HFFc6 (cell line): ENCODE measurements at regions not wholly inside any gene's neighbourhood (a gene's known extent, or its start where the extent isn't known, plus 50 kb on each side); places are given as distances from the start of the nearest gene placed in this dataset.

ENCODE experiments used
- DNase-seq: peaks from one replicate; pipeline ENCODE4 v3.0.0-alpha.2; 2018
- H3K27ac Mint-ChIP-seq: 2 replicates; pipeline ENCODE4 v1.8.0; 2020; ENCODE audit warnings: mild to moderate bottlenecking, mixed read lengths
- H3K27me3 Mint-ChIP-seq: 2 replicates; pipeline ENCODE4 v1.8.0; 2021; ENCODE audit warnings: mild to moderate bottlenecking, moderate library complexity, mixed read lengths; ENCODE audit not compliant: insufficient read depth
- H3K36me3 Mint-ChIP-seq: 2 replicates; pipeline ENCODE4 v1.8.0; 2021; ENCODE audit warnings: low read depth, mixed read lengths
- H3K4me1 Mint-ChIP-seq: 2 replicates; pipeline ENCODE4 v1.8.0; 2020; ENCODE audit warnings: low read depth, mixed read lengths
- H3K4me3 Mint-ChIP-seq: 2 replicates; pipeline ENCODE4 v1.8.0; 2020; ENCODE audit warnings: mild to moderate bottlenecking, moderate library complexity, mixed read lengths
- H3K9me3 Mint-ChIP-seq: 2 replicates; pipeline ENCODE4 v1.8.0; 2020; ENCODE audit warnings: mild to moderate bottlenecking, mixed read lengths
- TF ChIP-seq, protein P1 (sequence below): fragments of 200-600 bp; sonication (generic); IDR thresholded peaks from 2 replicates; pipeline ENCODE4 v1.5.0; 2021; ENCODE audit warnings: antibody characterized with exemption, mild to moderate bottlenecking

DNA sequence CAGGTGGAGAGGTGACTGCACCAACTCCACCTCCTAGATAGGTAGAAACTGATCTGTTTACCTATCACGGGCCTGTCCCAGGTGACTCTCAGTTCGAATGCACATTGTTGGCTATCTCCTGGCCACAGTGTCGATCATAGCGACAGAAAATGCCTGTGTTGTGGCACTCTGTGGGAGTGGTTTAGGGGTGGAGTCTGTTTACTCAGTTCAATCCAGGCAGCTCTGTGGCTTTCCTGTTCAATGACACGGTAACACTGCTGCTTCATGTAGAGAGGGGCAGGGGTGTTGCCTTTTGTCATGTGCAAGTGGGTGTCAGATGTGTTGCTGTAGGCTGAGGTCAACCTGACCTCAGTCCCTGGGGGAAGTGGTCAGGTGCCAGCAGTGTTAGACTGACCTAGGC, 1602.4 kb downstream of the TECRL start:
- H3K27me3 Mint-ChIP-seq = no peaks in the 10 kb centered on the region; the same call in 1 of the 2 replicates
- no peaks in the 10 kb centered on the region for H3K4me1 Mint-ChIP-seq
- H3K36me3 Mint-ChIP-seq = no peaks in the 10 kb centered on the region; the same call in 1 of the 2 replicates
- H3K27ac Mint-ChIP-seq = no peak overlapping the region
- TF ChIP-seq, protein P1, sequence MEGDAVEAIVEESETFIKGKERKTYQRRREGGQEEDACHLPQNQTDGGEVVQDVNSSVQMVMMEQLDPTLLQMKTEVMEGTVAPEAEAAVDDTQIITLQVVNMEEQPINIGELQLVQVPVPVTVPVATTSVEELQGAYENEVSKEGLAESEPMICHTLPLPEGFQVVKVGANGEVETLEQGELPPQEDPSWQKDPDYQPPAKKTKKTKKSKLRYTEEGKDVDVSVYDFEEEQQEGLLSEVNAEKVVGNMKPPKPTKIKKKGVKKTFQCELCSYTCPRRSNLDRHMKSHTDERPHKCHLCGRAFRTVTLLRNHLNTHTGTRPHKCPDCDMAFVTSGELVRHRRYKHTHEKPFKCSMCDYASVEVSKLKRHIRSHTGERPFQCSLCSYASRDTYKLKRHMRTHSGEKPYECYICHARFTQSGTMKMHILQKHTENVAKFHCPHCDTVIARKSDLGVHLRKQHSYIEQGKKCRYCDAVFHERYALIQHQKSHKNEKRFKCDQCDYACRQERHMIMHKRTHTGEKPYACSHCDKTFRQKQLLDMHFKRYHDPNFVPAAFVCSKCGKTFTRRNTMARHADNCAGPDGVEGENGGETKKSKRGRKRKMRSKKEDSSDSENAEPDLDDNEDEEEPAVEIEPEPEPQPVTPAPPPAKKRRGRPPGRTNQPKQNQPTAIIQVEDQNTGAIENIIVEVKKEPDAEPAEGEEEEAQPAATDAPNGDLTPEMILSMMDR = no peak
- DNase-seq = no peak
- peaks cover 45% of the 10 kb centered on the region for H3K9me3 Mint-ChIP-seq
- H3K4me3 Mint-ChIP-seq = no peak overlapping the region

DNA sequence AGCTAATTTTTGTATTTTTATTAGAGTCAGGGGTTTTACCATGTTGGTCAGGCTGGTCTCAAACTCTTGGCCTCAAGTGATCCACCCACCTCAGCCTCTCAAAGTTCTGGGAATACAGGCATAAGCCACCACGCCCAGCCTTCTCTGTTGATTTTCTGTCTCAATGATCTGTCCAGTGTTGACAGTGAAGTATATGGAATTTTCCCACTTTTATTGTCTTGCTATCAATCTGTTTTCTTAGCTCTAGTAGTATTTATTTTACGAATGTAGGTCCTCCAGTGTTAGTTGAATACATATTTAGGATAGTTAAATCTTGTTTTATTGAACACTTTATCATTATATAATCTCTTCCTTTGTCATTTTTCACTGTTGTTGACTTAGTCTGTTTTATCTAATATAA, 1603.9 kb downstream of the ADGRL3 start:
- Mint-ChIP-seq H3K9me3 (peaks cover 49% of the 10 kb centered on the region), H3K4me1 (no peaks in the 10 kb centered on the region), H3K27me3 (no peaks in the 10 kb centered on the region; the same call in 1 of the 2 replicates), H3K36me3 (no peaks in the 10 kb centered on the region; the same call in 1 of the 2 replicates), H3K27ac (no peak overlapping the region), H3K4me3 (no peak overlapping the region)
- TF ChIP-seq, protein P1 = no peak
- no peak for DNase-seq

DNA sequence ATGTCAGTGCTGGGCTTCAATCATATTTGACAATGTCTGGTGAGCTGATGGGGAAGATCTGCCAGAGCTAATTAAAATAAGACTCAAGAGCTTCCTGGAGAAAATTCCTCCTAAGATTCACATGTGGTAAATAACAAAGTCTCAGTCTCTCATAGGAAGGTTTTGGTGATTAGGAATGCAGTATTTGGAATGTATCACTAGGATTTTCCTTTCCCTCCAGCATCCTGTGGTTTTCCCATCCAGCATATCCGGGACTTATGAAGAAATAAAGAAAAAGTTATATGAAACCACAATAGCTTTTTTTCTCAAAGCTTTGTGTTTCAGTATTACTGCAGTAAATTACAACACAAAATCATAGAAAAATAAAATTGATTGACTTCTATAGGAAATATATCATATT, 1597.1 kb downstream of the ADGRL3 start:
- DNase-seq = no peak
- no peak overlapping the region for H3K27ac Mint-ChIP-seq
- peaks cover 8% of the 10 kb centered on the region for H3K9me3 Mint-ChIP-seq
- H3K4me3 Mint-ChIP-seq = no peak overlapping the region
- H3K27me3 Mint-ChIP-seq = no peaks in the 10 kb centered on the region
- no peaks in the 10 kb centered on the region for H3K36me3 Mint-ChIP-seq
- TF ChIP-seq, protein P1 = no peak
- H3K4me1 Mint-ChIP-seq = no peaks in the 10 kb centered on the region

DNA sequence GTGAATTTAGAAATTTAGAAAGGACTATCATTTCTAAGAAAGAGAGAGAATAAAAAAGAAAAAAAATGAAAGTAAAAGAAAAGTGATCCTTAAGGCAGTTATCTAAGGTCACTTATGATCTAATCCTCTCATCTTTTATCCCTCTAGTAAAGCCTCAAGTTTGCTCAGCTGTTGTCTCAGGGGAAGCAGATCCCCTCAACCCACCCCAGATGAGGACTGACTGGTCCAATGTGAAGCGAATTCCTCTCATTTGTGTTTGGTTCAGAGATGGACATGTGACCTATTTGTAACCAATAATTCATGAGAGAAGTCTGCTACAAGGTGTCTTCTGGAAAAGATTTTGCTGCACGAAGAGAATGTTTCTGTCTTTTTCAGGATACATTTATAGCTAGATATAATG, 1591.3 kb downstream of the ADGRL3 start:
- Mint-ChIP-seq H3K4me3 (no peak overlapping the region), H3K36me3 (0 out of 2 replicates have a peak, but pooled peaks cover 5% of the 10 kb centered on the region), H3K27me3 (no peaks in the 10 kb centered on the region), H3K4me1 (no peaks in the 10 kb centered on the region), H3K27ac (no peak overlapping the region), H3K9me3 (peaks cover 27% of the 10 kb centered on the region)
- DNase-seq = no peak
- TF ChIP-seq, protein P1 = no peak

DNA sequence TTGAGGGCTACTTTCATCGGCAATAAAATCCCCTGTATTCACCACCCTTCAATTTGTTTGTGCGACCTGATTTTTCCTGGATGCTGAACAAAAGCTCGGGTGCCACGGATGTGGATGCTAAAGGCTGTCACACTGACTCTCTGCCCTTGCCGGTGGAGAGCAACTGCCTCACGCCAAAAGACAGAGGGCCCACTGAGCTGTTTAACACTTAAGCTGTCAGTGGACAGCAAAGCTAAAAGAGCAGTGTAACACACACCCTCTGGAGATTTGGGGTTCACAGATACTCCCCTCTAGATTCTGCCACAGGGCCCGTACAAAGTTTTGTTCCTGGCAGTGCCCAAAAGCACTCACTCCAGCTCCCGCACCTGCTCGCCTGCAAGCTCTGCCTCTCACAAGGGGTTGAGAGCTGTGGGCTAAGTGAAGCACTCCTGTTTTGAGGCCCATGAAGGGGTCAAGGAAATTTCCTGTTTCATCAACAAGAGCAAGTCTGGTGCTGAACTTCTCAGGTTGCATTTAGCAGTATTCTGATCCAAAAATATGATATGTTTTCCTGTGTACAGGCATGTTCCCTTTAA, 1571.9 kb downstream of the ADGRL3 start:
- no peak for DNase-seq
- Mint-ChIP-seq H3K9me3 (peaks cover 30% of the 10 kb centered on the region), H3K4me3 (no peak overlapping the region), H3K27me3 (no peaks in the 10 kb centered on the region; the same call in 1 of the 2 replicates), H3K36me3 (no peaks in the 10 kb centered on the region), H3K27ac (no peak overlapping the region), H3K4me1 (no peaks in the 10 kb centered on the region)
- TF ChIP-seq, protein P1 = no peak
